Mesendoderm (in vitro differentiated cells): ENCODE measurements at regions not wholly inside any gene's neighbourhood (a gene's known extent, or its start where the extent isn't known, plus 50 kb on each side); places are given as distances from the start of the nearest gene placed in this dataset.

Experiments used
- DNase-seq: peaks from one replicate; pipeline ENCODE4 v3.0.0; 2013
- H2AK5ac ChIP-seq: 2 replicates; pipeline ENCODE4 v1.6.1; 2013; ENCODE audit warnings: low read length, inconsistent platforms
- H2BK120ac ChIP-seq: 2 replicates; pipeline ENCODE4 v1.6.1; 2013; ENCODE audit warnings: low read depth, mild to moderate bottlenecking, low read length, moderate library complexity, mixed read lengths
- H2BK15ac ChIP-seq: replicated peaks from 2 replicates; pipeline ENCODE4 v1.6.1; 2013; ENCODE audit warnings: low read depth, mild to moderate bottlenecking, moderate library complexity
- H2BK5ac ChIP-seq: 2 replicates; pipeline ENCODE4 v1.6.1; 2013; ENCODE audit warnings: low read length, inconsistent platforms
- H3K18ac ChIP-seq: 2 replicates; pipeline ENCODE4 v1.6.1; 2013; ENCODE audit warnings: mild to moderate bottlenecking, low read length, mixed read lengths
- H3K23ac ChIP-seq: one replicate; pipeline ENCODE4 v1.6.1; 2013; ENCODE audit warnings: low read length
- H3K27ac ChIP-seq: 2 replicates; pipeline ENCODE4 v1.5.1; 2013; ENCODE audit warnings: low read depth, mild to moderate bottlenecking, inconsistent platforms, low read length, moderate library complexity
- H3K27me3 ChIP-seq: 2 replicates; pipeline ENCODE4 v1.6.1; 2013; ENCODE audit warnings: low read length, control low read depth, mild to moderate bottlenecking, inconsistent platforms; ENCODE audit not compliant: insufficient read depth, poor library complexity
- H3K36me3 ChIP-seq: 2 replicates; pipeline ENCODE4 v1.6.1; 2013; ENCODE audit warnings: low read length, inconsistent platforms; ENCODE audit not compliant: control insufficient read depth, insufficient read depth
- H3K4ac ChIP-seq: one replicate; pipeline ENCODE4 v1.6.1; 2013; ENCODE audit warnings: low read depth, mild to moderate bottlenecking, low read length, moderate library complexity
- H3K4me1 ChIP-seq: 2 replicates; pipeline ENCODE4 v1.6.1; 2013; ENCODE audit warnings: low read depth, low read length, inconsistent platforms; ENCODE audit not compliant: control insufficient read depth
- H3K4me2 ChIP-seq: 2 replicates; pipeline ENCODE4 v1.6.1; 2013; ENCODE audit warnings: low read length
- H3K4me3 ChIP-seq: 2 replicates; pipeline ENCODE4 v1.5.1; 2013; ENCODE audit warnings: mild to moderate bottlenecking, low read length
- H3K56ac ChIP-seq: one replicate; pipeline ENCODE4 v1.6.1; 2013; ENCODE audit warnings: low read length
- H3K79me1 ChIP-seq: 2 replicates; pipeline ENCODE4 v1.6.1; 2013; ENCODE audit warnings: low read length, inconsistent platforms
- H3K79me2 ChIP-seq: 2 replicates; pipeline ENCODE4 v1.6.1; 2013; ENCODE audit warnings: mild to moderate bottlenecking, low read length; ENCODE audit not compliant: control insufficient read depth, insufficient read depth
- H3K9ac ChIP-seq: 2 replicates; pipeline ENCODE4 v1.6.1; 2013; ENCODE audit warnings: low read length, inconsistent platforms
- H4K5ac ChIP-seq: one replicate; pipeline ENCODE4 v1.6.1; 2013; ENCODE audit warnings: low read length
- H4K8ac ChIP-seq: one replicate; pipeline ENCODE4 v1.6.1; 2013; ENCODE audit warnings: low read depth, mild to moderate bottlenecking, control low read depth, low read length, moderate library complexity
- WGBS: extraction: QIAGEN DNeasy Blood & Tissue Kit; methylation state at CpG from one replicate; pipeline ENCODE4 v1.1.7; 2013; ENCODE audit warnings: low lambda C conversion rate, missing lambda C conversion rate; ENCODE audit not compliant: insufficient coverage; ENCODE audit errors: extremely low coverage; 5-methylcytosine and 5-hydroxymethylcytosine counted together

DNA sequence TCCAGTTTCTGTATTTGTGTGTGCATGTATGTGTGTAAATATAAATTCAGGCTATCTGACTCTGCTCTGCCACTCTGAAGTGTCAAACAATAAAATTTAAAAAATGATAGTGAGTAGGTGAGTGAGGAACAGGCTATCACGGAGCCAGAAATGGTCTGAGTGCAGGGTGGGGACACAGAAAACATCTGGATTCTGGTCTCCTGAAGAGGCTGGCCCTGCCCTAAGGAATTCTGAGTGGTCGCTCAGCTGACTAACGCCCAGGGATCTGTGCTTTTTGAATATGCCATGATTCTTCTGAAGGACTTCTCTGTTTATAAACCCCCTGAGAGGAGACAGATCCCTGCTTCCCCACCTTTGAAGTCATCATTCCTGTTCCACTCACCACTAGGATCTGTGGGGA lies 353.9 kb upstream of the GYPC start:
- Histone ChIP-seq H4K5ac (no peak overlapping the region), H3K79me1 (no peaks in the 10 kb centered on the region), H3K56ac (no peak overlapping the region), H3K36me3 (no peaks in the 10 kb centered on the region), H3K4ac (no peak overlapping the region), H3K9ac (no peak overlapping the region), H3K27ac (no peak overlapping the region), H3K27me3 (no peaks in the 10 kb centered on the region), H2BK120ac (no peak overlapping the region), H3K4me1 (no peaks in the 10 kb centered on the region), H3K79me2 (no peaks in the 10 kb centered on the region), H3K23ac (no peak overlapping the region), H4K8ac (no peak overlapping the region), H2AK5ac (no peak overlapping the region), H2BK5ac (no peak overlapping the region), H3K18ac (no peak overlapping the region), H3K4me2 (no peak overlapping the region), H3K4me3 (no peak overlapping the region), H2BK15ac (no peak overlapping the region)
- peak; percentile 5 for DNase-seq
- no CpG with 5 or more reads among the region's 3 CpGs for WGBS

DNA sequence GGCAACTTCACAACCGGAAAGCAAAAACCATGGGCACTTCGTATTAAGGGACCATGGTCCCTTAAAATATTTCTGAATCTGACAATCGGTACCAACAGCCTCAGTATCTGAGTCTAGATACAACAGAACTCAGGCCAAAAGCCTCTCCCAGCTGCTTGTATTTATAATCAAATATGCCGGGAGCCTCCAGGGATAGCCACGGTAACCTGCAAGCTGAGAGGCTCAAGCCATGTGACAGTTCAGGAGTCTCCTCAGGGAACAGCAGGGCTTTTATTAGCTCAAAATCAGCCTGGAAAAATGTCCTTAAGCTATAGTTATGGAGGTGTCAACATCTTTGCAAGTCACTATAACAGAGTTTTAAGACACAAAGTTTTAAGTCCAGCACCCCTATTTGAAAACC lies 352.8 kb upstream of the GYPC start:
- no peak overlapping the region for H3K4ac ChIP-seq
- H4K8ac ChIP-seq: no peak overlapping the region
- no peak overlapping the region for H3K18ac ChIP-seq
- no peak overlapping the region for H3K27ac ChIP-seq
- H3K79me1 ChIP-seq: no peaks in the 10 kb centered on the region
- H3K4me1 ChIP-seq: no peaks in the 10 kb centered on the region
- no peak overlapping the region for H3K23ac ChIP-seq
- H3K36me3 ChIP-seq: no peaks in the 10 kb centered on the region
- no peak overlapping the region for H2BK5ac ChIP-seq
- DNase-seq: no peak
- WGBS: no CpG with 5 or more reads among the region's 5 CpGs
- no peak overlapping the region for H3K9ac ChIP-seq
- H3K27me3 ChIP-seq: no peaks in the 10 kb centered on the region
- no peak overlapping the region for H3K56ac ChIP-seq
- H3K79me2 ChIP-seq: no peaks in the 10 kb centered on the region
- H4K5ac ChIP-seq: no peak overlapping the region
- H2BK120ac ChIP-seq: no peak overlapping the region
- H2AK5ac ChIP-seq: no peak overlapping the region
- no peak overlapping the region for H2BK15ac ChIP-seq
- H3K4me2 ChIP-seq: no peak overlapping the region
- no peak overlapping the region for H3K4me3 ChIP-seq

DNA sequence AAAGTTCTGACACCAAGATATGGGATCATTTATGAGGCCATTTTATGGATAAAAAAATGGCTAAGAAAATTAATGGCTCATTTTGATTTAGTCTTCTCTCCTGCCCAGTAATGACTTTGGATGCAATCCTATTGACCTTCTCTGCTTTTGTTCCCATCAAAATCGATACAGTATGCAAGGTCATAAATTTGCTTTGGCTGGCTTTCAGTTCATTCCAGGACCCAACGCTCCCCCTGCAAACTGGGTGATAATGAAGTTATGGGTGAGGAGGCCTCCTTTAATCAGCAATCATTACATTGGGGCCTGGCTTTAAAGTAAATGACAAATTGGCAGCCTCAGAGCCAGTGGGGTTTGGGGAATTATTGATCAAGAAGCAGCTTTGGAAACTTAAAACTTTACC lies 351.8 kb upstream of the GYPC start:
- no peak overlapping the region for H4K8ac ChIP-seq
- no peaks in the 10 kb centered on the region for H3K4me1 ChIP-seq
- H3K27ac ChIP-seq: no peak overlapping the region
- DNase-seq: no peak
- no peak overlapping the region for H3K23ac ChIP-seq
- no peak overlapping the region for H2BK120ac ChIP-seq
- WGBS: no CpG with 5 or more reads among the region's 2 CpGs
- H2BK15ac ChIP-seq: no peak overlapping the region
- no peak overlapping the region for H4K5ac ChIP-seq
- H3K18ac ChIP-seq: no peak overlapping the region
- H3K79me2 ChIP-seq: no peaks in the 10 kb centered on the region
- H2AK5ac ChIP-seq: no peak overlapping the region
- H3K4ac ChIP-seq: no peak overlapping the region
- no peak overlapping the region for H3K4me3 ChIP-seq
- no peak overlapping the region for H3K4me2 ChIP-seq
- H3K27me3 ChIP-seq: no peaks in the 10 kb centered on the region
- H2BK5ac ChIP-seq: no peak overlapping the region
- no peak overlapping the region for H3K56ac ChIP-seq
- no peaks in the 10 kb centered on the region for H3K79me1 ChIP-seq
- no peaks in the 10 kb centered on the region for H3K36me3 ChIP-seq
- no peak overlapping the region for H3K9ac ChIP-seq

DNA sequence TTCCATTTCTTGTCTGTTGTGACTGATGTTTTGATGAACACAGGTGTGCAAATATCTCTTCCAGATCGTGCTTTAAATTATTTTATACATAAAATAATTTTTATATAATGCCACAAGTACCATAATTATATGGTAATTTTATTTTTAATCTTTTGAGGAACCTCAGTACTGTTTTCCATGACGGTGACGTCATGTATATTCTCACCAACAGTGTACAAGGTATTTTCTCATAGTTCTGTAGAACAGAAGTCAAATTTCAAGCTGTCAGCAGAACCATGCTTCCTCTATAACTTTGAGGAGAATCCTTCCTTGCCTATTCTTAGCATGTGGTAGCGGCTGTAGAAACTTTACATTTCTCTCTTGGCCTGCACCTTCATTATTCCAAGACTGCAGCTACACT lies 349.4 kb upstream of the GYPC start:
- no peak for DNase-seq
- Histone ChIP-seq H3K18ac (no peak overlapping the region), H3K27ac (no peak overlapping the region), H3K79me2 (no peaks in the 10 kb centered on the region), H2AK5ac (no peak overlapping the region), H2BK15ac (no peak overlapping the region), H3K4me3 (no peak overlapping the region), H3K27me3 (no peaks in the 10 kb centered on the region), H3K4ac (no peak overlapping the region), H4K8ac (no peak overlapping the region), H2BK120ac (no peak overlapping the region), H2BK5ac (no peak overlapping the region), H3K23ac (no peak overlapping the region), H3K79me1 (no peaks in the 10 kb centered on the region), H3K4me1 (no peaks in the 10 kb centered on the region), H3K9ac (no peak overlapping the region), H3K56ac (no peak overlapping the region), H4K5ac (no peak overlapping the region), H3K4me2 (no peak overlapping the region), H3K36me3 (no peaks in the 10 kb centered on the region)
- WGBS: no CpG with 5 or more reads among the region's 4 CpGs

DNA sequence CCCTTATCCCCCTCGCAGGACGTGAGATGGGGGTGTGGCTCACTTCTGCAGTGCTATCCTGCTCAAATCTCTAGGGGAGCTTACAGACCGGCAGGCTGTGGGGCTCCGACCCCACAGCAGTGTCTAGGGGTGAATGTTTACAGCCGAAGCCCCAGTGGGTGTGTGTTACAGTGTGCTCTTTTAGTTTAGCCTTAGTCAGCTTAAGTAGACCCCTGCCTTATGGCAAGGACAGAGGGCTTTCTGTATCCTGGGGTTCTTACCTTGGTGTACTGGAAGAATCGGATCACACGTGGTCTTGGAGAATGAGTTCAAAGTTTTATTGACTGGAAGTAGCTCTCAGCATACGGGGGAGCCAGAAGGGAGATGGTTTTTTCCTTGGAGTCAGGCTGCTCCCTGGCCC lies 348.2 kb upstream of the GYPC start:
- DNase-seq: no peak
- no peaks in the 10 kb centered on the region for H3K79me1 ChIP-seq
- no CpG with 5 or more reads among the region's 8 CpGs for WGBS
- H3K4ac ChIP-seq: no peak overlapping the region
- no peak overlapping the region for H3K56ac ChIP-seq
- no peaks in the 10 kb centered on the region for H3K79me2 ChIP-seq
- no peak overlapping the region for H2BK15ac ChIP-seq
- H2BK120ac ChIP-seq: no peak overlapping the region
- no peak overlapping the region for H2AK5ac ChIP-seq
- no peaks in the 10 kb centered on the region for H3K4me1 ChIP-seq
- no peak overlapping the region for H3K23ac ChIP-seq
- H3K27me3 ChIP-seq: no peaks in the 10 kb centered on the region
- no peak overlapping the region for H3K4me2 ChIP-seq
- H3K36me3 ChIP-seq: no peaks in the 10 kb centered on the region
- no peak overlapping the region for H3K18ac ChIP-seq
- H2BK5ac ChIP-seq: no peak overlapping the region
- no peak overlapping the region for H3K9ac ChIP-seq
- H4K8ac ChIP-seq: no peak overlapping the region
- H4K5ac ChIP-seq: no peak overlapping the region
- H3K4me3 ChIP-seq: no peak overlapping the region
- H3K27ac ChIP-seq: no peak overlapping the region

DNA sequence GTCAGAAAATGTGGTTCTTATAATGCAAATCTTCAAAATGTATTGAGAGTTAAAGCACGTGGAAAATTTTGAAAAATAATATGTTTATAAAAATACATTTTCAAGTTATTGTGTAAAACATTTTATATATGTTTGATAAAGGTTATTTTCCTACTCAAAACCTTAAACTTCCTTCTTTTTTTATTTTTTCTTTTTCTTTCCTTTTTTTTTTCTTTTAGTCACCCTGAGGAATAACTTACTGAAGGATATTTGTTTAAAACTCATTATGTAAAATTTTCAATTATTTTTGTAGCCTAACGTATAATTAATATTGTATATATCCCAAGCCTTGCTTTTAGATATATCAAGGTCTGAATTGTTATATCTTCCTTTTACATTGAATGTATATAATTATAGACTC lies 346.8 kb upstream of the GYPC start:
- WGBS: 100% methylated on average over 1 of the region's 2 CpGs

More for the DNA sequence above, 346.8 kb upstream of the GYPC start:
- H4K5ac ChIP-seq: no peak overlapping the region
- no peak overlapping the region for H3K4me3 ChIP-seq
- H3K18ac ChIP-seq: no peak overlapping the region
- H2BK120ac ChIP-seq: no peak overlapping the region
- no peak overlapping the region for H4K8ac ChIP-seq
- H3K56ac ChIP-seq: no peak overlapping the region
- H3K79me1 ChIP-seq: no peaks in the 10 kb centered on the region
- no peak overlapping the region for H3K4ac ChIP-seq
- no peaks in the 10 kb centered on the region for H3K79me2 ChIP-seq
- H3K36me3 ChIP-seq: no peaks in the 10 kb centered on the region
- H3K27me3 ChIP-seq: no peaks in the 10 kb centered on the region
- no peak overlapping the region for H2BK15ac ChIP-seq
- no peaks in the 10 kb centered on the region for H3K4me1 ChIP-seq
- H3K9ac ChIP-seq: no peak overlapping the region
- H2BK5ac ChIP-seq: no peak overlapping the region
- no peak overlapping the region for H3K4me2 ChIP-seq
- no peak overlapping the region for H2AK5ac ChIP-seq
- H3K27ac ChIP-seq: no peak overlapping the region
- no peak for DNase-seq
- no peak overlapping the region for H3K23ac ChIP-seq
